Heart right ventricle (tissue), 16 donors: ENCODE measurements at regions not wholly inside any gene's neighbourhood (a gene's known extent, or its start where the extent isn't known, plus 50 kb on each side); places are given as distances from the start of the nearest gene placed in this dataset.

Source experiments
- ATAC-seq, 8 donors: fragments of 200-7000 bp; cut with Tn5 transposase; one replicate each; pipeline ENCODE4 v1.9.1; 2020; ENCODE audit warnings: mild to moderate bottlenecking in 8 of 8, moderate library complexity in 8 of 8, moderate number of reproducible peaks in 1 of 8
- DNase-seq, 2 donors: peaks; one replicate each; pipeline ENCODE4 v3.0.0-alpha.2; 2020
- H3K27ac ChIP-seq, 10 donors: fragments of 200-600 bp; sonication (generic) in 2 of 10; one replicate each; pipeline versions ENCODE4 v1.5.0 to v1.8.0; 2020 to 2022; ENCODE audit warnings: mild to moderate bottlenecking in 3 of 10
- H3K27me3 ChIP-seq, 7 donors: fragments of 200-600 bp; one replicate each; pipeline ENCODE4 v1.8.0; 2021 to 2022; ENCODE audit warnings: mild to moderate bottlenecking in 2 of 7
- H3K36me3 ChIP-seq, 9 donors: fragments of 200-600 bp; sonication (generic) in 1 of 9; one replicate each; pipeline versions ENCODE4 v1.5.0 to v1.8.0; 2020 to 2022; ENCODE audit warnings: mild to moderate bottlenecking in 2 of 9
- H3K4me1 ChIP-seq, 9 donors: fragments of 200-600 bp; sonication (generic) in 1 of 9; one replicate each; pipeline versions ENCODE4 v1.5.0 to v1.8.0; 2020 to 2022; ENCODE audit warnings: mild to moderate bottlenecking in 4 of 9
- H3K4me3 ChIP-seq, 10 donors: fragments of 200-600 bp; sonication (generic) in 2 of 10; one replicate each; pipeline versions ENCODE4 v1.5.0 to v1.8.0; 2020 to 2022; ENCODE audit warnings: mild to moderate bottlenecking in 7 of 10, moderate library complexity in 2 of 10
- H3K9me3 ChIP-seq, 11 donors: fragments of 200-600 bp in 10 of 11; sonication (generic) in 2 of 11; one replicate each; pipeline versions ENCODE4 v1.5.0 to v1.8.0; 2013 to 2022; ENCODE audit warnings: mild to moderate bottlenecking in 2 of 11, control low read depth in 1 of 11, moderate library complexity in 1 of 11
- CTCF ChIP-seq, 9 donors: fragments of 200-600 bp; sonication (generic) in 2 of 9; IDR thresholded peaks; one replicate each; pipeline versions ENCODE4 v1.5.0 to v1.8.0; 2021 to 2022; ENCODE audit warnings: antibody characterized with exemption in 9 of 9, mild to moderate bottlenecking in 5 of 9, moderate library complexity in 1 of 9
- WGBS, 2 donors: extraction: QIAGEN DNeasy Blood & Tissue Kit; methylation state at CpG; one replicate each; pipeline ENCODE4 v1.1.7; 2013; ENCODE audit warnings: inconsistent platforms in 1 of 2; 5-methylcytosine and 5-hydroxymethylcytosine counted together
- intact Hi-C, 10 donors: fragments of 100-400 bp; cut with DNase I; formaldehyde crosslinking; loops; one replicate each; pipeline versions ENCODE4 v1.11.1 to v1.14.2; 2022
- donor health status: Arrhythmogenic right ventricular cardiomyopathy.
- donor health status: ischemic (EF 13 %, LVEDD 7.1; RV severe dilation, severe dysfunction).
- donor health status: healthy with polysubstance abuse.
- donor health status: DM: no; HTN: yes; CAD: no.
- donor health status: DM: no; HTN: no; CAD: no.
- donor health status: ischemic (EF 25% LVEDD 6.9; RV normal size, moderate dysfunction).
- donor health status: ischemic (EF 25% LVEDD 5.7; RV mildly dilated, moderate dysfunction).
- donor health status: healthy.
- donor health status: DM: yes; HTN: yes; CAD: no.
- donor health status: Ischemic cardiomyopathy.
- donor health status: ischemic (EF 35%, LVEDD 5.7; RV mildly dilated, moderate dysfunction).
- donor health status: nonischemic (EF 11% LVEDD 7.7; RV severe dilation, severe dysfunction).
- donor health status: DM: yes; HTN: yes; CAD: no.
- donor health status: PGD.
- donor health status: ischemic (EF 29% LVEDD 5.4; RV normal size, mild dysfunction).
- donor health status: nonischemic (EF 23%, LVEDD 6.1; RV moderate dilation, normal function).

- intact Hi-C loops = no loop called here
- Histone ChIP-seq H3K27me3 (no peaks in the 10 kb centered on the region), H3K4me1 (peaks cover 0 to 5% (median 0%) of the 10 kb centered on the region in 9 donors), H3K27ac (no peak overlapping the region), H3K9me3 (peaks cover 0 to 5% (median 0%) of the 10 kb centered on the region in 11 donors), H3K4me3 (no peak overlapping the region), H3K36me3 (no peaks in the 10 kb centered on the region)
- 72 to 76% methylated on average over 1 of the region's 1 CpG for WGBS, 2 donors
- ATAC-seq = no peak
- no peak for DNase-seq
- no peak for TF ChIP-seq CTCF (IDR thresholded peaks at IDR 0.05)
Observed at GRCh38 chr3:59660376-59660775, 610.6 kb upstream of the CFAP20DC start.

DNA sequence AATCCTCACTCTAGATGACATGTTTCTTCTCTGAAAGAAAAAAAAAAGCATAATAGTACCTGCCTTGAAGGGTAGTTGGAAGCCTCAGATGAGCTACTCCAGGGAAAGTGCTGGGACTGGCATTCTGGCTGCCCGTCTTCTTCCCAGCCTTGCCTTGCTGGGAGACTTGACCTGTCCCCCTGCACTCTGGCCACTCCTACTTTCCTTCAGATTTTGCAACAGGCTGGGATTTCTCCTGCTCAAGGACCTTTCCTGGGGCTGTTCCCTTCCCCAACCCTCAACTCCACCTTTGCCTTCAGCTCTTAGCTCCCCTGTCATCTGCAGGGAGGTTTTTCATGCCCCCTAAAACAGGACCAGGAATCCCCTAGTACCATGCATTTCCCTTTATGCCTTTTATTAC lies 609.9 kb upstream of the CFAP20DC start:
- no peak overlapping the region for H3K27ac ChIP-seq

DNA sequence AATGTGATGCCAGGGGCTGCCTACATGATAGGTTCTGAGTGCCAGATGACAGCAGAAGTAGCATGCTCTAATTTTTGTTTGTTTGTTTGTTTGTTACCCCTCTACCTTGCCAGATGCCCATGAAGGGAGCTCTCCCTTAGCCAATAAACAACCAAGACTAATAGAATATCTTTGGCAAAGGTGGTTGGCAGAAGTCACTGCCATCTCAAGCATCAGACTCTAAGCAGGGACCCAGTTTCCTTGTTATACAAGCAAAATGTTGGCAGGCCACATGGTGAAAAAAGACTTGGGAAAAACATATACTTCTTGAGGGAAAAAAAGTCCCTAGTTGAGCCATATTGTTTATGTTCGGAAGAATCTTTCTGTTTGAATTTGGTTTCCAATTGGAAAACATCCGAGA lies 609.0 kb upstream of the CFAP20DC start:
- DNase-seq (no peak), ATAC-seq (no peak)
- 85 to 94% methylated on average over 2 of the region's 2 CpGs for WGBS, 2 donors
- TF ChIP-seq CTCF (IDR thresholded peaks at IDR 0.05) = no peak
- H3K27me3 ChIP-seq = no peaks in the 10 kb centered on the region
- H3K36me3 ChIP-seq = no peaks in the 10 kb centered on the region
- no peak overlapping the region for H3K4me3 ChIP-seq
- peaks cover 0 to 8% (median 0%) of the 10 kb centered on the region in 9 donors for H3K4me1 ChIP-seq
- peaks cover 0 to 5% (median 0%) of the 10 kb centered on the region in 11 donors for H3K9me3 ChIP-seq
- H3K27ac ChIP-seq = no peak overlapping the region
- intact Hi-C loops = no loop called here

More for the DNA sequence above, 609.9 kb upstream of the CFAP20DC start:
- no peaks in the 10 kb centered on the region for H3K27me3 ChIP-seq
- H3K36me3 ChIP-seq = no peaks in the 10 kb centered on the region
- H3K9me3 ChIP-seq = peaks cover 0 to 5% (median 0%) of the 10 kb centered on the region in 11 donors
- DNase-seq = no peak
- peaks cover 0 to 8% (median 0%) of the 10 kb centered on the region in 9 donors for H3K4me1 ChIP-seq
- no peak for ATAC-seq
- H3K4me3 ChIP-seq = no peak overlapping the region
- 70 to 77% methylated on average over 1 of the region's 1 CpG for WGBS, 2 donors
- intact Hi-C loops = no loop called here
- no peak for TF ChIP-seq CTCF (IDR thresholded peaks at IDR 0.05)

GRCh38 chr3:59658274-59658673 lies 608.4 kb upstream of the CFAP20DC start:
- intact Hi-C loops = no loop called here
- H3K27me3 ChIP-seq = no peaks in the 10 kb centered on the region
- TF ChIP-seq CTCF (IDR thresholded peaks at IDR 0.05) = no peak
- no peaks in the 10 kb centered on the region for H3K36me3 ChIP-seq
- no peak for ATAC-seq
- H3K27ac ChIP-seq = no peak overlapping the region
- no peak overlapping the region for H3K4me3 ChIP-seq
- 52 to 65% methylated on average over 3 of the region's 3 CpGs for WGBS, 2 donors
- H3K4me1 ChIP-seq = peaks cover 0 to 8% (median 0%) of the 10 kb centered on the region in 9 donors
- H3K9me3 ChIP-seq = peaks cover 0 to 5% (median 0%) of the 10 kb centered on the region in 11 donors
- DNase-seq = no peak
